ENCODE measurements at regions not wholly inside any gene's neighbourhood (a gene's known extent, or its start where the extent isn't known, plus 50 kb on each side); places are given as distances from the start of the nearest gene placed in this dataset.

GRCh38 chr15:56831467-56832005 is 86.9 kb upstream of the TCF12 start:
- TF ChIP-seq CTCF (IDR thresholded peaks at IDR 0.05 in 4 of 5, conservative IDR thresholded peaks at IDR 0.05 in 1 of 5) (no peak), POLR2A (IDR thresholded peaks at IDR 0.05) (no peak)
